ENCODE measurements at regions not wholly inside any gene's neighbourhood (a gene's known extent, or its start where the extent isn't known, plus 50 kb on each side); places are given as distances from the start of the nearest gene placed in this dataset.
"Not testable (repeated sequence)": the region's sequence is repeated elsewhere in the genome, so short reads cannot be mapped to it uniquely, and the experiment has no call there.

GRCh38 chr13:94902722-94903407 is 190.5 kb upstream of the SOX21 start:
- no peak for DNase-seq (ENCODE audit: low spot score)

- no peak for DNase-seq (ENCODE audit: low spot score)
Observed at GRCh38 chr13:94901070-94901469, 188.7 kb upstream of the SOX21 start.

GRCh38 chr13:94896719-94897317 is 184.5 kb upstream of the SOX21 start:
- DNase-seq (ENCODE audit: low spot score), result no peak

- DNase-seq (ENCODE audit: low spot score), result no peak
Observed at GRCh38 chr13:94896238-94896637, 183.9 kb upstream of the SOX21 start.

- DNase-seq (ENCODE audit: low spot score), result no peak
Observed at GRCh38 chr13:94886191-94886590, 173.8 kb upstream of the SOX21 start.

GRCh38 chr13:94880463-94880862 is 168.1 kb upstream of the SOX21 start:
- no peak for DNase-seq (ENCODE audit: low spot score)

- no peak for DNase-seq (ENCODE audit: low spot score)
Observed at GRCh38 chr13:94878602-94879165, 166.3 kb upstream of the SOX21 start.

- no peak for DNase-seq (ENCODE audit: low spot score)
Observed at GRCh38 chr13:94864474-94864873, 152.1 kb upstream of the SOX21 start.

DNA sequence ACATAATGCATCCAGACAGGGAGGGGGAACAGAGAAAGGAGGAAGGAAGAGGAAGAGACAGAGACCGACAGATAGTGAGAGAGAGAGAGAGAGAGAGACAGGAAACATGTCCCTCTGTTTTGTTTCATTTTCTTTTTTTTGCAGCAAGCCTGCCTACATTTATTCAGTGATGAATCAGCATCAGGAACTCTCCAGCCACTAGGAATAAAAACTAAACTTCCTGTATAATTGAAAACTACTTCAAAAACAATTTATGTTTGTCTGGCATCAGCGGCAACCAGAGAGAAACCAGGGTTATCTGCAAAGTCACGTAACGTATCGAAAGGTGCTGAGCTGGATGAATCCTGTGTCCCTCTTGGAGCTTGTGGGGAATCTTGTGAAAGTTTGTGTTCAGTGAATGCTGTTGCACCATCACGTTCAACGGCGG is 148.6 kb upstream of the SOX21 start:
- DNase-seq (ENCODE audit: low spot score), result no peak

GRCh38 chr13:94859811-94860210 is 147.5 kb upstream of the SOX21 start:
- DNase-seq (ENCODE audit: low spot score), result no peak

DNA sequence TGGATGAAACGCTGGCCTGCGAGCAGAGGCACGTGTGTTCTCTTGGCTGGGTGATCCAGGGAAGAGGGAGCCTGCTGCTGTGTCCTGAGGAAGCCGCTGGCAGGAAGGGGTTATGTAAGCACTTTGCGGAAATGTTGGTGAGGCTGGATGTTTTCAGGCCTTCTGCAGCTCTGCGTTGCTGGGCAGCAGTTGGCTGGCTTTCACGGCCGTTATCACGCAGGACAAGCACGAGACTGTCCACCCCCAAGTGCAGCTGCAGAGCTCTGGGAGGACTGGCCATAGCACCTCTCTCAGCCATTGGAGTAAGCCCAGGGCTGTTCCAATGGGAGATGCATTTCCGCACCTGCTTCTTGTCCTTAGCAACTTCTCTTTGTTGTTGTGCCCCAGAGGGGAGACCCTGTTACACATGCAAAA is 146.9 kb upstream of the SOX21 start:
- DNase-seq (ENCODE audit: low spot score), result peak; percentile 18

- no peak for DNase-seq (ENCODE audit: low spot score)
Observed at GRCh38 chr13:94858856-94859255, 146.5 kb upstream of the SOX21 start.

DNA sequence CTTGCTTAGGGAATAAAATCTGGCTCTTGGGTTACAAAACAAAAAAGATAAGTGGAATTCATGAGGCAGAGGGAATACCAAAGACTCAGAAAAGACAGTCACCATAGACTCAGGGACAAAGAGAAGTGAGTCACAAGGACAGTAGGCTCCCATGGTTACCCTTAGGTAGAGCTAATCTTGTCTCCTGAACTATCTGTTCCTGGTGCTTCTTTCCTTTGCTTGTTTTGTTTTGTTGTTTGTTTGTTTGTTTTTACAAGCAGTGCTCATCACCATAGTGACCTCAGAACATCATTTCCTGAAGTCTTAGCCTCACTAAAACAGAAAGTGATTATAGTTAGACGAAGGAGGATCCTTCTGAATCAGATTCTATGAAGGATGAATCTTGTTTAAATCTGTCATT is 142.3 kb upstream of the SOX21 start:
- no peak for DNase-seq (ENCODE audit: low spot score)

DNA sequence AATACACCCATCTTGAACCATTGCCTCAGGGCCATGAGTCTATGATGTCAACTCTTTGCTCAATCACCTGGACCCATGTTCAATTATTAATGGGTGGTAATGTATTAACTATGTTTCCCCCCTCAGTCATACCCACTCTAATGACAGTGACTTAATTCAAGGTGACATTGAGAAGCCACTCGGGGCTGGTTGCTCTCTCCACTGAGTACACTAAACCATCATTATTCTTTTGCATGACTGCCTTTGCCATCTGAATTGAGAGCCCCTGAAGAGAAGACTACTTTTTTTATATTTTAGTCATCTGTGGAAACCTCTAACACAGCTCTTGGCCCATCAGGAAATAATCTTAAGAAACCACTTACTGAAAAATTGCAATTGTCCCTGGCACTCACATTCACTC is 139.2 kb upstream of the SOX21 start:
- DNase-seq (ENCODE audit: low spot score), result no peak

GRCh38 chr13:94849254-94849653 is 136.9 kb upstream of the SOX21 start:
- no peak for DNase-seq (ENCODE audit: low spot score)

- no peak for DNase-seq (ENCODE audit: low spot score)
Observed at GRCh38 chr13:94842901-94843300, 130.6 kb upstream of the SOX21 start.

- DNase-seq (ENCODE audit: low spot score), result not testable (repeated sequence)
Observed at GRCh38 chr13:94837056-94837455, 124.7 kb upstream of the SOX21 start.

GRCh38 chr13:94829837-94830365 is 117.6 kb upstream of the SOX21 start:
- no peak for DNase-seq (ENCODE audit: low spot score)

DNA sequence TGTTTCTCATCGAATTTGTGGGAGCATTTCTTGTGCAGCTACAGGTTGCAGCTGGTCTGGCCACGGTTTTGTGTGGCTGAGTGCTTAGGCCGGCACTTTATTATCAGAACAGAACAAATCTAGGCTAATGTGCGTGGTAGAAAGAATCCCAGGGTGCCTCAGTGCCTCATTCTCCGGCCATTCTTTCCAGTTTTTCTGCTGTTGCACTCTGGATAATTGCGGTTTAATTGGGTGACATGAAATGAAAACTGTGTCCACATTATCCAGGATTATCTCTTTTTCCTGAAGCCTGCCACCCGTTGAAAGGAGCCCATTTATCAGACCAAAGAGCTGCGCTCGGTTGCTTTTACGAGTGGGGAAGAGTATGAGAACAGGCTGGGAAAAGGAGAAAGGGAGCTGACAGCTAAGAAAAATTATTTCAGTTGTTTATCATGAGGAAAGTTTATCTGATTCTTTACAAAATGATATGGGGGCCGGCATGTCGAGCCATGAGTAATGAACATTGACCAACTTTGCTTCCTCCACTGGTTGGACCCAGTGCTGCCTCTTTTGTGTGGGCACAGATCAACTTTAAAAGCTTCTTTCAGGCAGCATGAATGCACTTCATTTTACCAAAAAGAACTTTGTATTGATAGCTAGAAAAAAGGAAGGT is 117.0 kb upstream of the SOX21 start:
- DNase-seq (ENCODE audit: low spot score), result no peak

DNA sequence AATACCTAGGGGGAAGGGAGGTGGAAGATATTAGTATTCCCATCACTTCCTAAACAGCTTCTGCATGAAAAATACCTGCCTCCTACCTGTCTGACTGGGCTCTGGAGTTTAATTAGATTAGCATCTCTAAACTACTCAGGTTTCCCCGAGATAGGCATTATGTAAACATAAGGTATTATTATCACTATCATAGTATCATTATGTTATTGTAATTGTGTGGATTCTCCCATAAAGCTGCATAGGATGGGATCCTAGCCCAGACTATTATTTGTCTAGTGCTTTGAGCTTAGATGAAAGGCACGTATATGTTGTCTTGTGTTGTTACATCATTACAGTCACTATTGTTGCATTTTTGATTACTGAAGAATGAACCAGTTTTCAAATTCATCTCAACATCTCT is 115.2 kb upstream of the SOX21 start:
- no peak for DNase-seq (ENCODE audit: low spot score)

DNA sequence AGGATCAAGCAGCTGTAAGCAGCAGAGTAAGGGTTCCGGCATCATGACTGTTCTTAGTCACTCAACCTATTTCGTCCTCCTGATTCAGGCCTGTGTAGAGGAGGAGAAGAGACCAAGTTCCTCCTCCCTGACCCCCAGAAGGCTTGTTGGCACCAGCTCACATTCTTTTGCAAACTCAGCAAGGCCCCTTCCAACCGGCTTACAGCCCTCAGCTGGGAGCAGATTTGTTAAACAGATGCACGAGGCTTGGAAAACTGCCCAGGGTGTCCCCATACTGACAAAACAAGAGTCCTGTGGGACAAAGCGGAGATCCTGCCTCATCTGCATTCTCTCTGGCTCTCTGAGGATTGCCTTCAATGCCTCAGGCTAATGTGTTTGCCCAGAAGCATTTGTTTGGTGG is 113.2 kb upstream of the SOX21 start:
- peak; percentile 66 for DNase-seq (ENCODE audit: low spot score)

DNA sequence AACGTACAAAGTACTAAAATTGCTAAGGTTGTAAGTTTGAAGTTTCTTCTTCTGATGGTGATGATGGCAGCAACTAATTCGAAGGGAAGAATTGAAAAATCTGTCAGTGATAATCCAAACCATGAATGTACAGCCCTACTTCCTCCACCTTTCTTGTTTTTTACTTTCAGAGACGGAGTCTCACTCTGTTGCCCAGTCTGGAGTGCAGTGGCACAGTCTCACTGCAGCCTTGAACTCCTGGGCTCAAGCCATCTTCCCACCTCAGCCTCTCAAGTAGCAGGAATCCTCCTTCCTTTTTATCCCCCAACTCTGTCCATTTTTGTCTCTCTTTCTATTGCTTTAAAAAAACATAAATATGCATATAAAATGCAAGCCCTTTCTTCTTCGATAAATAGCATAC is 112.3 kb upstream of the SOX21 start:
- no peak for DNase-seq (ENCODE audit: low spot score)

DNA sequence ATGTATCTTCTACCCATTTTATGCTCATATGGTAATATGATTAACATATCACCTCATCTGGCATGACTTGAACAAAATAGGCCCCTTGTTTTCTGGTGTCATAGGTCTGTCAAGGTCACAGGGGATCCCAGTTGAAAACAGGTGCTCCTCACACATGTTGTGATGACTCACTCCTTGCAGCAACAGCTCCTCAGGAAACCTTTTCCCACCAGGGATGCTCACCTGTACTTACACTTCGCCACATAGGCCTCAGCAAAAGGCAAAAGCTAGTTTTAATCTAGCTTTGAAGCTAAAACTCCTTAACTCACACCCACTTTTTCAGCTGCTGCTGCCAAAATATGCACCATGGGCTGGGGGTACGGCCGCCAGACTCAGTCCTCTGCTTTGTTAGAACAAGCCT is 110.0 kb upstream of the SOX21 start:
- DNase-seq (ENCODE audit: low spot score), result no peak
